Spleen (tissue), 11 donors: ENCODE measurements at regions not wholly inside any gene's neighbourhood (a gene's known extent, or its start where the extent isn't known, plus 50 kb on each side); places are given as distances from the start of the nearest gene placed in this dataset.
"Not testable (repeated sequence)": the region's sequence is repeated elsewhere in the genome, so short reads cannot be mapped to it uniquely, and the experiment has no call there.

Source experiments
- DNase-seq: peaks from one replicate; pipeline ENCODE4 v3.0.0-alpha.2; 2020
- H3K27ac ChIP-seq, 8 donors: fragments of 200-600 bp; sonication (generic) in 7 of 8; 1 replicate in 4 of 8; 2 replicates in 4 of 8; pipeline versions ENCODE4 v1.5.0 to v1.8.0; 2016 to 2021; ENCODE audit warnings: inconsistent platforms in 4 of 8, mild to moderate bottlenecking in 4 of 8, moderate library complexity in 1 of 8
- H3K27me3 ChIP-seq, 7 donors: fragments of 200-600 bp; sonication (generic) in 6 of 7; replicated peaks in 1 of 7; 1 replicate in 4 of 7; 2 replicates in 3 of 7; pipeline versions ENCODE4 v1.5.0 to v1.8.0; 2016 to 2021; ENCODE audit warnings: inconsistent platforms in 3 of 7, mild to moderate bottlenecking in 1 of 7
- H3K36me3 ChIP-seq, 6 donors: fragments of 200-600 bp; sonication (generic) in 5 of 6; 1 replicate in 4 of 6; 2 replicates in 2 of 6; pipeline versions ENCODE4 v1.5.0 to v1.8.0; 2016 to 2021; ENCODE audit warnings: inconsistent platforms in 2 of 6
- H3K4me1 ChIP-seq, 6 donors: fragments of 200-600 bp; sonication (generic) in 5 of 6; 1 replicate in 3 of 6; 2 replicates in 3 of 6; pipeline versions ENCODE4 v1.5.0 to v1.8.0; 2016 to 2021; ENCODE audit warnings: inconsistent platforms in 3 of 6
- H3K4me3 ChIP-seq, 8 donors: fragments of 200-600 bp; sonication (generic) in 7 of 8; 1 replicate in 4 of 8; 2 replicates in 4 of 8; pipeline versions ENCODE4 v1.5.0 to v1.8.0; 2016 to 2021; ENCODE audit warnings: inconsistent platforms in 4 of 8, mild to moderate bottlenecking in 4 of 8, moderate library complexity in 2 of 8
- H3K9me3 ChIP-seq, 8 donors: fragments of 200-600 bp; sonication (generic) in 7 of 8; 1 replicate in 4 of 8; 2 replicates in 4 of 8; pipeline versions ENCODE4 v1.5.0 to v1.8.0; 2016 to 2021; ENCODE audit warnings: inconsistent platforms in 4 of 8
- POLR2A ChIP-seq, 3 donors: fragments of 450-650 bp; IDR thresholded peaks; one replicate each; pipeline ENCODE4 v1.5.1; 2017; ENCODE audit warnings: antibody characterized with exemption in 3 of 3, mild to moderate bottlenecking in 1 of 3
- POLR2AphosphoS5 ChIP-seq, 3 donors: sonication (generic); formaldehyde crosslinking; IDR thresholded peaks; one replicate each; pipeline ENCODE4 v1.5.1; 2017; ENCODE audit warnings: antibody characterized with exemption in 3 of 3
- WGBS, 5 donors: extraction: QIAGEN DNeasy Blood & Tissue Kit in 3 of 5; methylation state at CpG; one replicate each; pipeline versions ENCODE4 v1.1.5 to v1.1.7; 2013 to 2018; 5-methylcytosine and 5-hydroxymethylcytosine counted together
- intact Hi-C: fragments of 100-400 bp; cut with DNase I; formaldehyde crosslinking; loops from one replicate; pipeline ENCODE4 v1.15.0; 2023; ENCODE audit warnings: low total_unique reads
- TF ChIP-seq, protein P1 (sequence below), 11 experiments: fragments of 200-600 bp in 7 of 11; fragments of 450-650 bp in 4 of 11; sonication (generic) in 4 of 11; IDR thresholded peaks in 8 of 11; conservative IDR thresholded peaks in 3 of 11; 1 replicate in 7 of 11; 2 replicates in 4 of 11; pipeline versions ENCODE4 v1.4.0 to v1.8.0; 2016 to 2021; ENCODE audit warnings: antibody characterized with exemption in 11 of 11, inconsistent platforms in 4 of 11, mild to moderate bottlenecking in 1 of 11
- donor health status: healthy with polysubstance abuse.
- donor health status: DM: no; HTN: no; CAD: no; lungs with moderate emphysema.
- donor health status: DM: no; HTN: no; CAD: no.
- donor health status: Bipolar disorder and iron deficiency.
- donor health status: healthy.
- donor health status: DM: no; HTN: no; CAD: no.
- donor health status: DM: yes; HTN: yes; CAD: no.

GRCh38 chr6:63467247-63467954, 104.9 kb upstream of the LOC128125822 start:
- no peaks in the 10 kb centered on the region for H3K36me3 ChIP-seq
- H3K27ac ChIP-seq: no peak overlapping the region
- 82 to 91% (median 85%) methylated on average over 10 of the region's 10 CpGs for WGBS, 5 donors
- no peak for DNase-seq
- H3K9me3 ChIP-seq: peaks cover 0 to 5% (median 0%) of the 10 kb centered on the region in 8 donors
- no peak overlapping the region for H3K4me3 ChIP-seq
- H3K27me3 ChIP-seq: no peaks in the 10 kb centered on the region
- intact Hi-C loops: no loop called here
- TF ChIP-seq, protein P1, sequence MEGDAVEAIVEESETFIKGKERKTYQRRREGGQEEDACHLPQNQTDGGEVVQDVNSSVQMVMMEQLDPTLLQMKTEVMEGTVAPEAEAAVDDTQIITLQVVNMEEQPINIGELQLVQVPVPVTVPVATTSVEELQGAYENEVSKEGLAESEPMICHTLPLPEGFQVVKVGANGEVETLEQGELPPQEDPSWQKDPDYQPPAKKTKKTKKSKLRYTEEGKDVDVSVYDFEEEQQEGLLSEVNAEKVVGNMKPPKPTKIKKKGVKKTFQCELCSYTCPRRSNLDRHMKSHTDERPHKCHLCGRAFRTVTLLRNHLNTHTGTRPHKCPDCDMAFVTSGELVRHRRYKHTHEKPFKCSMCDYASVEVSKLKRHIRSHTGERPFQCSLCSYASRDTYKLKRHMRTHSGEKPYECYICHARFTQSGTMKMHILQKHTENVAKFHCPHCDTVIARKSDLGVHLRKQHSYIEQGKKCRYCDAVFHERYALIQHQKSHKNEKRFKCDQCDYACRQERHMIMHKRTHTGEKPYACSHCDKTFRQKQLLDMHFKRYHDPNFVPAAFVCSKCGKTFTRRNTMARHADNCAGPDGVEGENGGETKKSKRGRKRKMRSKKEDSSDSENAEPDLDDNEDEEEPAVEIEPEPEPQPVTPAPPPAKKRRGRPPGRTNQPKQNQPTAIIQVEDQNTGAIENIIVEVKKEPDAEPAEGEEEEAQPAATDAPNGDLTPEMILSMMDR (IDR thresholded peaks at IDR 0.05 in 8 of 11, conservative IDR thresholded peaks at IDR 0.05 in 3 of 11): no peak
- TF ChIP-seq POLR2A (IDR thresholded peaks at IDR 0.05): no peak
- TF ChIP-seq POLR2AphosphoS5 (IDR thresholded peaks at IDR 0.05): no peak
- no peaks in the 10 kb centered on the region for H3K4me1 ChIP-seq

DNA sequence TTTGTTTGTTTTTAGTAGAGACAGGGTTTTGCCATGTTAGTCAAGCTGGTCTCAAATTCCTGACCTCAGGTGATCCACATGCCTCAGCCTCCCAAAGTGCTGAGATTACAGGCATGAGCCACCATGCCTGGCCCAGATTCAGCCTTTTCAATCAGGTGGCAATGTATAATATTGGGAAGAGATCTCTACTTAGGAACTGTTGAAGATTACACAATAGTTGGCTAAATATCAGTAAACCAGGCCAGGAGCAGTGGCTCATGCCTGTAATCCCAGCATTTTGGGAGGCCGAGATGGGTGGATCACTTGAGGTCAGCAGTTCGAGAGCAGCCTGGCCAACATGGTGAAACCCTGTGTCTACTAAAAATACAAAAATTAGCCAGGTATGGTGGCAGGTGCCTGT, 101.1 kb upstream of the LOC128125822 start:
- H3K27ac ChIP-seq, DNase-seq, H3K27me3 ChIP-seq, H3K36me3 ChIP-seq, H3K9me3 ChIP-seq, intact Hi-C loops, H3K4me3 ChIP-seq, H3K4me1 ChIP-seq: not testable (repeated sequence)
- 85 to 97% (median 90%) methylated on average over 2 of the region's 2 CpGs for WGBS, 5 donors

DNA sequence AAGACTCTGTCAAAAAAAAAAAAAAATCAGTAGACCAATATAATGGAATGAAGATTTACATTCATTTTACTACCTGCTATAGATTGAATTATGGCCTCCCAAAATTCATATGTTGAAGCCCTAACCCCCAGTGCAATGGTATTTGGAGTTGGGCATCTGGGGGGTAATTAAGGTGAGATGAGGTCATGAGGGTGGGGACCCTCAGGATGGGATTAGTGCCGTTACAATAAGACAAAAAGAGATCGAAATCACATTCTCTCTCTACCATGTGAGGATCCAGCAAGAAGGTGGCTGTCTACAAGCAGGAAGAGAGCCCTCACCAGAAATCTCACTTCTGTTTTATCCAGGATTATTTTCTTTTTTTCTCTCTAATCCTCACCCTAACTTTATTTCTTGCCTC, 100.6 kb upstream of the LOC128125822 start:
- no peak for TF ChIP-seq POLR2AphosphoS5 (IDR thresholded peaks at IDR 0.05)

GRCh38 chr6:63475707-63476106, 96.6 kb upstream of the LOC128125822 start:
- Histone ChIP-seq H3K4me3 (no peak overlapping the region), H3K9me3 (peaks cover 0 to 5% (median 0%) of the 10 kb centered on the region in 8 donors), H3K4me1 (no peaks in the 10 kb centered on the region), H3K27ac (no peak overlapping the region), H3K36me3 (no peaks in the 10 kb centered on the region), H3K27me3 (no peaks in the 10 kb centered on the region)
- WGBS, 5 donors: 63 to 89% (median 81%) methylated on average over 1 of the region's 1 CpG
- TF ChIP-seq, protein P1 (IDR thresholded peaks at IDR 0.05 in 8 of 11, conservative IDR thresholded peaks at IDR 0.05 in 3 of 11): no peak
- TF ChIP-seq POLR2AphosphoS5 (IDR thresholded peaks at IDR 0.05) (no peak), POLR2A (IDR thresholded peaks at IDR 0.05) (no peak)
- DNase-seq: no peak
- intact Hi-C loops: no loop called here

More for the DNA sequence above, 100.6 kb upstream of the LOC128125822 start:
- no peak for DNase-seq
- WGBS, 5 donors: 80 to 94% (median 87%) methylated on average over 2 of the region's 2 CpGs
- no peaks in the 10 kb centered on the region for H3K4me1 ChIP-seq
- no peak overlapping the region for H3K4me3 ChIP-seq
- no peaks in the 10 kb centered on the region for H3K27me3 ChIP-seq
- no peaks in the 10 kb centered on the region for H3K36me3 ChIP-seq
- H3K9me3 ChIP-seq: peaks cover 0 to 5% (median 0%) of the 10 kb centered on the region in 8 donors
- intact Hi-C loops: no loop called here
- no peak overlapping the region for H3K27ac ChIP-seq

DNA sequence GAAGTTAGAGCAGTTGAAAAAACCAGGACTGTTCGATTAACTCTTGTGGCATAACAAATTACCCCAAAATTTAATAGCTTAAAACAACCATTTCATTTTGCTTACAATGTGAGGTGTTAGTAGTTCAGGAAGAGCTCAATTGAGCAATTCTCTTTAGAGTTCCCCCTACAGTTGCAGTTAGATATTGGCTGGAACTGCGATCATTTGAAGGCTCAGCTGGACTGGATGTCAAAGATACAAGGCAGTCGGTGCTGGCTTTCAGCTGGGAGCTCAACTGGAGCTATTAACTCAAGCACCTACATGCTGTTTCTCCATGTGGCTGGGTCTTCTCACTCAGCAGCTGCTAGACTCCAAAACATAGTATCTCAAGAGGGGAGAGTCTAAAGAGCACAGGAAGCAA, 96.0 kb upstream of the LOC128125822 start:
- no peak overlapping the region for H3K4me3 ChIP-seq
- peaks cover 0 to 5% (median 0%) of the 10 kb centered on the region in 8 donors for H3K9me3 ChIP-seq
- H3K27me3 ChIP-seq: no peaks in the 10 kb centered on the region
- no peak for DNase-seq
- TF ChIP-seq POLR2A (IDR thresholded peaks at IDR 0.05): no peak
- no peak for TF ChIP-seq POLR2AphosphoS5 (IDR thresholded peaks at IDR 0.05)
- TF ChIP-seq, protein P1 (IDR thresholded peaks at IDR 0.05 in 8 of 11, conservative IDR thresholded peaks at IDR 0.05 in 3 of 11): no peak
- H3K4me1 ChIP-seq: no peaks in the 10 kb centered on the region
- WGBS, 5 donors: 37 to 59% (median 52%) methylated on average over 3 of the region's 3 CpGs
- no peaks in the 10 kb centered on the region for H3K36me3 ChIP-seq
- H3K27ac ChIP-seq: no peak overlapping the region
- intact Hi-C loops: no loop called here
